Activated CD8-positive, alpha-beta memory T cell treated with anti-CD3 and anti-CD28 coated beads for 1 hour (primary cell): ENCODE measurements at regions not wholly inside any gene's neighbourhood (a gene's known extent, or its start where the extent isn't known, plus 50 kb on each side); places are given as distances from the start of the nearest gene placed in this dataset.

ENCODE experiments used
- DNase-seq, 2 donors: peaks; one replicate each; pipeline ENCODE4 v3.0.0-alpha.2; 2020; ENCODE audit warnings: low read depth in 1 of 2; ENCODE audit errors: extremely low read depth in 1 of 2

DNA sequence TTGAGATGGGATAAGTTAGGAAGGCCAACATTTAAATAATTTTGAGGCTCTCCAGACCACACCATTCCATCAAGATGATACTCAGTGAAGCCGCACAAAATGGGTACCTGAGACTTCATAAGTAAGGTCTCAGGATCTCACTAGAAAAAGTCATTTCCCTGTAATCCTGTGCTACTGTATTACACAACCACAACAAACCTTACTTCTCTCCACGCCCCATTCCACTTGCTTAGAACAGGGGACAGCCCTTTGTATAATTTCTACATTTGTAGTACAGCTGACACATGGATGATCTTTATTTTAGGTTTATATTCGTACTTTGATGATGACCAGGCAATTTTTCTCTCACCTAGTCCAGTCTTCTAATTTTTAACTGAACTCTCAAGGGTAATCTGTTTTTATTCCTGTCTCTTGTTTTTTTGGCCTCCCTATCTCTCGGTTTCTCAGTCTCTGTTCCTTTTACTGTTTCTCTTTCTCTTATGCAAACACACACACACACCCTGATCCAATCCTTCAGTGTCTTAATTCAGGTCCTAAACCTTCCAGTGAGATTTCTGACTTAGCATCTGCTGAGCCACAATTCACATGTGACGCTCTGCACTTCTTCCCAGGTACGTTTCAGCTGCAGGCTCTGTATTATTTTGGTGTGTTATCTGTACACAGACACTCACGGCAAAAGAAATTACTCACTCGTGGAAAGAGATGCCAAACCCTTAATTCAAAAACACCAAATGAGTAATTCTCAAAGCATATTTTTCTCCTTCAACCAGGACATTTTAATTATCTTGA lies 223.2 kb upstream of the THBS1 start:
- DNase-seq: no peak

DNA sequence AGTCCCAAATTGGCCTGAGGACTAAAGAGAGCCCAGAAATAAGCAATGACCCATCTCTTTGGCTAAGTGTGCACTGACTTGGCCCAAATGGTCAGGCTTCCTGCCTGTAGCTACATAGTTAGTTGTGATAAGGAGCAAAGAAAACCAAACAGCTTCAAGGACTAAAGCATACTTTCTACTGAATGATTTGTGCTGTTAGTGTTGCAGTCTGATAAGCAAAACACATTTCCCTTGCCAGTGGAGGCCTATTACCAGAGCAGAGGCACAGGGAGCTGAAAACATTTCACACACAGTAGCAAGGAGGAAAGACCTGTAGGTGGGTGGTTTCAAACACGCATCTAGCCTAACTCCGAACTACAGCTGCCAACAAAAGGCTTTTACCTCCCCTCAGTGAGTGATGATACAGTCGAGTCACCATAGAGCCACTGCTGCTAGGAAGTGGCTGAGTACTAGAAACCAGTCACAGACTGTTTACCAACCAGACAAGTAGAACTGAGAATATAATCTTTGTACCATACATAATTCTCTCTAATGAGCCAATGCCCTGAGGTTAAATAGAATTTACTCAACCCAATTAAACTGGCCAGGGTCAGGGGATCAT lies 222.3 kb upstream of the THBS1 start:
- DNase-seq: no peak

DNA sequence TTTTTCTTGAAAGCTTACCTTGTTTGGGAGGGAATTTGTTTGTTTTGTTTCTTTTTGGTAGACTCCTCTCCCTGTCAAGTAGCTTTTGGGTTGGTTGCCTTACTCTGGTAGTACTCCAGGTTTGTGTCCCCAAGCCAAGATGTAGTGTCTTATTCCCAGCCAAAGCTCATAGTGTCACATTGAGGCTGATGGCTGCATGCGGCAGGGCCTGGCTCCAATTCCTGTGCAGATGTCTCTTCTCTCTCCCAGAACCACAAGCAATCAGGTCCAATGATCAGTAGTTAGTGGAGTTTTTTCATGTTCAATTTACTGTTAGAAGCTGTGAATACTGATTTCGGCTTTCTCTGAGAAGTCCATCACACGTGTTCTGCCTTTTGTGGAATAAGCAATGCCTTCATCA lies 221.1 kb upstream of the THBS1 start:
- no peak for DNase-seq

DNA sequence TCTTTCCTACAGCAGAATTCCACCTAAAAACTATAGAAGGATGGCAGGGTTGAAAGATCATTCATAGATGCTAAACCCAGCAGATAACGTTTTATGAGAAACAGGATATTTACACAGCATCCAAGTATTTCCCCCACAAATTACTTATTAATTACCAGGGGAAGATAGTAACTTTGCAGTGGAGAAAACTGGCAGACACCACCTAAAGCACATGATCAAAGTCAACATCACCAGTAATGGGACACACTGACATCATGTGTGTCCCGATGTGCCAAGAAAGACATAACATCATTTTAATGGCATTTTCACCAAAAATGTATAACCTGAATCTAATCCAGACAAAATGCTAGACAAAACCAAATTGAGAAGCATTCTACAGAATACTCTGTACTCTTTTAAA lies 220.4 kb upstream of the THBS1 start:
- no peak for DNase-seq

DNA sequence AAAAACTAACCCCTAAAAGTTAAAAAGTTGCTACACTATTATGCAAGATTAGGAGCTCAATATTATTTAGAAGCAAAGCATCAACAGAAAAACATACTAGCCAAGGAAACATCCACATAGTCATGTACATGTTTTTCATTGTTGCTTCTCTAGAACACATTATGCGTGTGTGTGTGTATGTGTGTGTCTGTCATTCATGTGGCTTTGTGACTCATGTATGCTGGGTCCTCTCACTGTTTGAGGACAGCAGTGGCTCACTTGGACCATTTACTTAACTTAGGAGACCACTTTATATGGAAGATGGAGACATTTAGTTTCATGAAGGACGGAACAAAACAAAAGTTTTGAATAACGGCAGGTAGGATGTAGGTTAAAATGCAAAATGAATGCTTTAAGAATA lies 219.4 kb upstream of the THBS1 start:
- no peak for DNase-seq

DNA sequence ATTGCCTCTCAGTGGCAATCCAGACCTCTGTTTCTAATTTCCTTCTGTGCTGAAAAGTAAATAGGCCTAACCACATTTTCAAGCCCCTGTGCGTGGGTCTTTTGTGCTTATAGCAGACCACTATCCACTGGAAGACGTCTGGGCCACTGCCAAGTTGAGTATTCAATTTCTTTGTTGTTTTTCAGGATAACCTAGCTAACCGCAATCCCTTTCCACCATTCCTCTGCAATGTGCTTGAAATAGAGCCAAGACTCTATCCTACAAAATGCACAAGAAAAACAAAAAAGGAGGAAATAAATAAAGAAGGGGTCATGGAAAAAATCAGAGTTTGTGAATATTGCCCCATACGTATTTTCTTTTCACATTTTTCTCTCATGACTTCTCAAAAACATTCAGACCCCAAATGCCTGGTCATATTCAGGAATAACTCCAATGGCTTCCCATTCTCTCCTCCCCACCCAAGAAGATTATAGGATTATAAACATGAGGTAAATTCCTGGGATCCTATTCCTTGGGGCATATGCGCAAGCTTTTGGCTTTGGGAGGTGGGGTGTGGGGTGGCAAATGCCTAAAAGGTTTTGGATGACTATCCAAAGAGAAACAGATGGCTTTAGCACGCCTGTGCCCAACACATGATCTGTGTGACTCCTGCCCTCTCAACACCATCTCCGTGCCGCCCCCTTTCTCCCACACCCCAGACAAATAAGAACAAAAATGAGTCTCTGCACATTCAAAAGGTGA lies 217.9 kb upstream of the THBS1 start:
- DNase-seq: no peak

DNA sequence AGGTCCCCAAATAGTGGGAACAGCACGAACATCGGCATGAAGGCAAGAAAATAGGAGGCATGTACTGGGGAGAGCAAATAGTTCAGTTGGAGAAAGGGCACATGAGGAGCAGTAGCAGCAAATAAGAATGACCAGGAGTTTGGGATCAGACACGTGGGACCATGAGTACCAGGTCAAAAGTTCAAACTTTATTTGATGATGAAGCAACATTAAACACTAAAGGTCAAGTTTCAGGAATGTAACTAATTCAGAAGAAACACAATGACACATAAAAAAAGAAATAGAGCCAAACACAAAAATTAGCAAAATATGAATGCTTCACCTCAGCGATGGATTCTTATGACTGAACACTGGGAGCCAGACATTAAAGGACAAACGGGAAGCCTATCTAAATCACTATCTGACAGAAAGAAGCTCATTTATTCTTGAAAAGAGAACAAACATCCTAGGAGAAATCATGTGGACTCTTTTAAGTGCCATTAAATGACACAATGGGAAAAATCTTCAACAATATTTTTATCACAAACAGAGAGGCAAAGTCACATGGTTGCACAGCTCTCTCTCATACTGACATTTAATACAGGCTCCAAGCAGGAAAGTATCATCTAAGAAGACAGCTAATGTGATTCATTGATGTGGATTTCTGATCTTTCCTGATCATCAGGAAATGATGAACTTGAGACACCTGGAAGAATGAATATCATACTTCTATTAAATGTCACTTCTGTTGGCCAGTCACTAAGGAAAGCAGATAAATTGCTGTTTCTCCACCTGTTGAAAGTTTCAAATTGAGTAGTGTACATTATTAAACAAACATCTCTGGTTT lies 216.9 kb upstream of the THBS1 start:
- DNase-seq: no peak

DNA sequence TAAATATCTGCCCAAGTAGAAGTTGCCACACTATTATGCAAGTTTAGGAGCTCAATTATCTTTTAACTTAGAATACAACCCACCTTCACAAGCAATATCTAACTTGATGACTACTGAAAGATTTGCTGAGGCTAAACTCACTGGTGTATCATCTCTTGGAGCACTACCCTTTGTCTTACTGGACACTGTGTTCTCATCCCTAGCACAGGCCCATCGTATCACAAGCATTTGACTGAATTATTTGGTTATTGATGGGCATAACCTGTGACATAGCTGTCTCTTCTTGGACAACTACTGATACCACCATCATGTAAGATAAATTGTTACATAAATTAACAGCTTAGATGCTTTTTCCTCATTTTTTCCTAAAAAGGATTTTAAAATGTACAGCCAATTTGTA lies 216.2 kb upstream of the THBS1 start:
- no peak for DNase-seq

DNA sequence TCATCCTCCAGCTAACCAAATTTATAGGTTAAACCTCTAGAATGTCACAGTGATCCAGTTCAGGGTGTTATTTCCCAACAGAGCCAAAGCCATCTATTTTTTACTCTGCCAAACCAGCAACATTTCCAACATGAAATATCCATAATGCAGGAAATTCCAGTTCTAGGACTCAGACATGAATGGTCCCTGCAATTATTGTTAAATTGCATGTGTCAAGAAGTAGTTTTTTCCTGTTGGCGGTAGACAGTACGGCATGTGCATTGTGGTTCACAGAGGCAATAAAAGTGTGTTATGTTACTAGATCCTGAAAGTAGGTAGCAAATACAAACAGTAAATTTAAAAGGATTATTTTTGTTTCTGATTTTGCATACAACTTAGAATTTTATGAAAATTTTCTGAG lies 215.7 kb upstream of the THBS1 start:
- no peak for DNase-seq

DNA sequence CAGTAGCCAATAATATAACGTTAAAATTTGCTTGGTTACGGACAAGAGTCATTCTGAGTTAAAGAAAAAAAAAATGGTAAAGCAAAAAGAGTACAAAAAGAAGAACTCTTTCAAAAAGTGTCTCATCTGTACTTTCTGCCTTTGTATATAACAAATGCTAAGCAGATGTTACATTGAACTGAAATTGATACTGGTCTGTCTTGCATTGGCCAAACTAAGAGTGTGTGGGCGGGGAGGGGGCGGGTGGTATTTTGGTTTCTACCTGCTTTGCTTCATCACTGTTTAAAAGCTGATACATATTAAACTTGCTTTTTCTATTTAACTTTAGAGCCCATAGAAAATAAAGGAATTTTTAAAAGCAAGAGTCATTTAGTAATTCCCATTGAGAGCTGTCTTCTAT lies 215.0 kb upstream of the THBS1 start:
- no peak for DNase-seq

DNA sequence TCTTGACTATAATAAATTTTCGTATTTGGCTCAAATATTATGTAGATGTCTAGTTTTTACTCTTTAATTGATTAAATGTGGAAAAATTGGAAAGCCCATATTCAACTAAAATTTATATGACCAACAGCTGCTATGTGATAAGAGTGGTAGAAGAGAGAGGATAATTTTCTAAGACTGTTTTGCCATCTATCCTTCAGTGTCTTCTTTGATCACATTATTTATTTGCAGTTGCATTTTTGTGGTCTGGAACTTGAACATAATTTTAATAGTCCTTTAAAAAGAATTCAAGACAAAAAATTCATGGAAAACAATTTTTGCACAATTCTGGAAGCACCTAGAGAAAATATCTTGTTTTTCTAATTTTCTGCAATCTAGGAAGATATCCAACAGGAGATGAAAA lies 213.3 kb upstream of the THBS1 start:
- no peak for DNase-seq

DNA sequence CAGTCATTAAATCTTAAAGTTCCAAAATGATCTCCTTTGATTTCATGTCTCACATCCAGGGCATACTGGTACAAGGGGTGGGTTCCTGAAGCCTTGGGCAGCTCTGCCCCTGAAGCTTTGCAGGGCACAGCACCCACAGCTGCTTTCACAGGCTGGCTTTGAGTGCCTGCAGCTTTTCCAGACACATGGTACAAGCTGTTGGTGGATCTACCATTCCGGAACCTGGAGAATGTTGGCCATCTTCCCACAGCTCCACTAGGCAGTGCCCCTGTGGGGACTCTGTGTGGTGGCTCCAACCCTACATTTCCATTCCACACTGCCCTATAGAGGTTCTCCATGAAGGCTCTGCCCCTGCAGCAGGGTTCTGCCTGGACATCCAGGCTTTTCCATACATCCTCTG lies 211.1 kb upstream of the THBS1 start:
- DNase-seq: no peak

DNA sequence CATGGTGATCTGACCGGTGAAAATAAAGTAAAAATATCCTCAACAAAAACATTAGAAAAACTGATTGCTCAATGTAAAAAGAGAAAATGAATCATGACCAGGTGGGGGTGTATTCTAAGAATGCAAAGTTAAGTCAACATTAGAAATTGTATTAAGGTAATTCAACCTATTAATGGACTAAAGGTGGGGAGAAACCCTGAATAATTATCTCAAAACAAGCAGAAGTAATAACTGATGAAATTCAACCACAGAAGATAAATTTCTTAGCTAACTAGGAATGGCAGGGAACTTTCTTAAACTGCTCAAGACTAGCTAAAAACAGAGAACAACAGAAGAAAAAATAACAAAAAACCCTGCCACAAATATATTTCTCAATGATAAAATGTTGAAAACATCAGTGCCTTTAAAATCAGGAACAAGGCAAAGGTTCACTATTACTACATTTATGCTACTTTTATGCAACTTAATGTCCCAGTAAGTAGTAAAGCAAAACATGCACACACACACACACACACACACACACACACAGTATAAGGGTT lies 204.4 kb upstream of the THBS1 start:
- DNase-seq: no peak

DNA sequence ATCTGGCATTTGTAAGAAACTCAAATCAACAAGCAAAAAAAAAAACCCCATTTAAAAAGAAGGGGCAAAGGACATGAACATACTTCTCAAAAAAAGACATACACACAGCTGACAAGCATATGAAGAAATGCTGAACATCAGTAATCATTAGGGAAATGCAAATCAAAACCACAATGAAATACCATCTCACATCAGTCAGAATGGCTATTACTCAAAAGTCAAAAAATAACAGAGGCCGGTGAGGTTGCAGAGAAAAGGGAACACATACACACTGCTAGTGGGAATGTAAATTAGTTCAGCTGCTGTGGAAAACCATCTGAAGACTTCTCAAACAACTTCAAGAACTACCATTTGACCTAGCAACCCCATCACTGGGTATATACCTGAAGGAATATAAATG lies 199.4 kb upstream of the THBS1 start:
- no peak for DNase-seq

DNA sequence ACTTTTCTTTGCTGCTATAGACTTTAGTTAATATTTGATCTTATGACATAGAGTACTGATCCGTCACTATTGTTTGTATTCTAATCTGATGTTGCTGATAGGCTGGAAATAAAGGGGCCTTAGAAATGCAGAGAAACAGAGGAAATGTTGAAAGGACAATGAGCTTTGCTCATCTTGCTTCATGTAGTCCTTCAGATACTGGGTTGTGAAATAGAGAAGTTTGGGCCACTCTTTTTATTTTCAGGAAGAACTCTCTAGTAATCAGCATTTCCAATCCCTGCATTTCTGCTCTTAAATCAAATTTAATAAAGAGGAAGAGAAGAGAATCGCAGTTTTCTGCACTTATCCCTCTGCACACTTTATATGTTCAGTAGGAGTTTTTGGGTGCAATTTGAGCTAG lies 192.8 kb upstream of the THBS1 start:
- no peak for DNase-seq

DNA sequence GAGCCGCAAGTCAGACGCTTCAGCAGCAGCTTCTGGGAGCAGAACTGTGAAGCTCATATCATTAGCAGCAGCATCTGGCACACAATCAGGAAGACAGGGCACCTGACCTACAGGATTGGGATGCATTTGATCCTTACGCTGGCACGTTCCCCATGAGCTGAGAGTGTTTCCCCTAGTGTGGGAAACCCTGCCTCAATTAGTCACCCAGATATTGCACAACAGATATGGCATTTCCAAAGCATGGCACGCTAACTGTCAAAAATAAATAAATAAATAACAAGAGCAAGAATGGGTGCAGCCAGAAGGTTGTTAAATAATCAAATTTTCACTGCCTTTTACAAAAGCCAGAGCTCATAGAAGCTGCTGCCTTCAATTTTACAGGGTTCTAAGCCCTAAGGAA lies 189.6 kb upstream of the THBS1 start:
- no peak for DNase-seq

DNA sequence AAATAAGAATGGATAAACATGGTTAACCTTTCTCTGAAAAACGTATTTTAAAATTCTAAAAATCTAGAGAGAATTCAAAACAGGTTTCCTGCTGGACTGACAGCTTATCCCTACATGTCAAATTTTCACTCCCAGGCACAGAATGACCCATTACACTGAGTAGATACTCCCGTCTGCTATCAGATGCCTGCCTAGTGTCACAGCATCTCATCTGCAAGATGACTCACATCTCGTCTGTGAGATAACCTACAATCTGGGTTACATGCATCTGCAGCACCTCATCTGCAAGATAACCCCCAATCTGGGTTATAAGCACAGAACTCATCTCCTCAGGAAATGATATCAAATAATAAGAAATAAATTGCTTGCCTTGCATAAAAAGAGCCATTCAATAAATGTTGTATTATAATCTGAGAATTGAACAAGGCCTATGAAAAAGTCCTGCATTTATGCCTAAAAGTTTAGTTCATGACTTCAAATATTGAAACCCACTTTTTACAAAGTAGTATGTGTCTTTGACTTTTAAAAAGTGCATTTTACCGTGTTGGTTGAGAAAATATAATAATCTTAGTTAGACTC lies 188.3 kb upstream of the THBS1 start:
- DNase-seq: no peak

DNA sequence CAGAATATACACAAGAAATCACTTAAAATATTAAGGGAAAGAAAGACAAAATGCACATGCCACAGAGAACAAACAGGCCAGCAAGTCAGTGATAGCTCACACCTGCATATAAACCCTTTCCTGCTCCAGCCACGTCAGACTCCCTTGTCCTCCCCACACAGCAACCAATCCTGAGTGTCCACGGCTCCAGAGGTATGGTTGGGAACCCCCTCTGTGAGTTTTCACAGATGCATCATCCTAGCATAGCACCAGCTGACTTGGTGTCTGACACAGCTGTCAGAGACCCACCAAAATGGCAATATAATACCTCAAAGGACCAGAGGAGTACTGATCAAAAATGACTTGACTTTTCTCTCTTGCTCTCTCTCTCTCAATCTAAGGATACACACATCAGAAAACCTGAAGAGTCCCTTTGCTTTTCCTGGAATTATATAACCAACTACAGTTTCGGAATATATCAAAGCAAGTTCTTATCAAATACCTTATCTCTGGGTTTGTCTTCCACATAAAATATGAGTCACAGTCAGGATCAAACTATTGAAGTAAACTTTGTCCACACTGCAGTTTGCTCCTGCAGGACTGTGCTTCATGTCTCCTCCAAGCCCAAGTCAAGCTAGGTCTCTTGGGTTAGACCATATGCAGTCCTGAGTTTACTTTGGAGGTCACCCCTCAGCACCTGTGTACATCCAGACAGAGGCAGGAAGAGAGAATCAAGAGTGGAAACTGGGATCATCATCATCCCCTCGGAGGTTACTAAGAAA lies 187.1 kb upstream of the THBS1 start:
- no peak for DNase-seq

DNA sequence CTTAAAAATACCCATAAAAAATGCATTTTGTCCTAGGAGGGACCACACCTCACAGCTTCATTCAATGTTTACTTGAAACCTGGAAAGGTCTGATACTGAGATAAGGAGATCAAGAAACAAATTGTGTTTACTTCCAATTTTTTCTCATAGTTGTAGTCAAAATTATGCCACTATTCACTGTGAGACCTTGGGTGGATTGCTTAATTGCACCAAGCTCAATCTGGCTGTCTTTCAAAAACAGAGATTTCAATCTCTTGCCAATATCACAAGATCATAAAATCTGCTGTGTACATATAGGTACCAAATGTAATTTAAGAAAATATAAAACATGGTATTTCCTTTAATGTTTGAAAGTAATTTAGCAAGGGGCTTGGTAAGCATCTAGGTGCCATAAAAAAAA lies 186.4 kb upstream of the THBS1 start:
- DNase-seq: no peak
